HepG2 (cell line): ENCODE measurements at regions not wholly inside any gene's neighbourhood (a gene's known extent, or its start where the extent isn't known, plus 50 kb on each side); places are given as distances from the start of the nearest gene placed in this dataset.

Source experiments
- CHCHD3 ChIP-seq: sonication (generic); formaldehyde crosslinking; IDR thresholded peaks from 2 replicates; pipeline ENCODE4 v1.8.0; 2022; ENCODE audit warnings: mild to moderate bottlenecking, missing genetic modification reagents, moderate library complexity
- FOXC1 ChIP-seq: sonication (generic); formaldehyde crosslinking; IDR thresholded peaks from 2 replicates; pipeline ENCODE4 v1.8.0; 2022; ENCODE audit warnings: mild to moderate bottlenecking, missing genetic modification reagents, borderline replicate concordance
- LCORL ChIP-seq, 2 experiments: fragments of 450-650 bp in 1 of 2; sonication (generic) in 1 of 2; formaldehyde crosslinking in 1 of 2; IDR thresholded peaks; 2 replicates each; pipeline versions ENCODE4 v1.5.0 to v1.6.1; 2017 to 2020; ENCODE audit warnings: antibody characterized with exemption in 1 of 2, missing genetic modification reagents in 1 of 2
- ZNF646 ChIP-seq: sonication (generic); formaldehyde crosslinking; IDR thresholded peaks from 2 replicates; pipeline ENCODE4 v1.9.0; 2021; ENCODE audit warnings: mild to moderate bottlenecking, missing genetic modification reagents

DNA sequence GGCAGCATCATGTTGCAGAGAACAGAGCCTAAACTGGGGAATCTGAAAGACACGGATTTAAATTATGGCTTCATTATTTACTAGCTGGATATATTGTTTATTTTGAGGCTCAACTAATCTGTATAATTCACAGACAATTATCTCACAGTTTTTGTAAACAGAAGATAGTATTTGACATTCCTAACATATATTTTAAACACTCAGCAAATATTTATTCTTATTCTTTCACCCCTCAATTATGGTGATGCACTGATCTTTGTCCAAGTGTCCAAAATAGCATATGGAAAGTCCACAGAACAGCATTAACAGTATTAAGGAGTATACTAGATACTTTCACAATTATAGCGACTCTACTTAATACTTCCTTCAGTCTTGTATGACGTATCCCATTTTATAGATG is 257.0 kb downstream of the ADGRG6 start:
- no peak for TF ChIP-seq ZNF646 (CRISPR knock-in tag)
- no peak for TF ChIP-seq CHCHD3 (CRISPR knock-in tag)
- no peak for TF ChIP-seq LCORL (IDR thresholded peaks at IDR 0.05)
- TF ChIP-seq LCORL (CRISPR knock-in tag; IDR thresholded peaks at IDR 0.05), result no peak
- no peak for TF ChIP-seq FOXC1 (CRISPR knock-in tag)
